ENCODE measurements at regions not wholly inside any gene's neighbourhood (a gene's known extent, or its start where the extent isn't known, plus 50 kb on each side); places are given as distances from the start of the nearest gene placed in this dataset.
A peak's percentile ranks its signal among the peaks of the same experiment; 100 is the strongest.
"Not testable (repeated sequence)": the region's sequence is repeated elsewhere in the genome, so short reads cannot be mapped to it uniquely, and the experiment has no call there.

GRCh38 chr5:18354828-18355227 lies 720.6 kb downstream of the TAF11L14 start:
- no peak for DNase-seq (ENCODE audit: low read depth)

DNA sequence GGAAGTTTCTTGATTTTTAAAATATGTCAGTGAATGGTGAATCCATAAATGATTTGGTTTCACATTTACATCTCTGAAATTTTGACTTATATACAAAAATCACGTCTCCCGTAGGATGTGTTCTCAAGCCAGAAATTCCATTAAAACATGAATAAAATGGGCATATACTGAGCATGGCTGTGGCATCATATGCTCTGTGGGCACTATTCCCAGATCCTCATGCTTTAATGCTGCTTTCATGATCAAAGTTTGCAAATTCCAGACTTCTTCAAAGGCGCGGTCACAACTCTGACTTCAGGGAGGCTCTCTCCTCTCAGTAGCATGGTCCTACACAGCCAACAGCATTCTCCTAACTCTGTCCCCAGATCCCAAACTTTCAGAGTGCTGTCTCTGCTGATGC lies 723.2 kb downstream of the TAF11L14 start:
- DNase-seq (ENCODE audit: low read depth): no peak

DNA sequence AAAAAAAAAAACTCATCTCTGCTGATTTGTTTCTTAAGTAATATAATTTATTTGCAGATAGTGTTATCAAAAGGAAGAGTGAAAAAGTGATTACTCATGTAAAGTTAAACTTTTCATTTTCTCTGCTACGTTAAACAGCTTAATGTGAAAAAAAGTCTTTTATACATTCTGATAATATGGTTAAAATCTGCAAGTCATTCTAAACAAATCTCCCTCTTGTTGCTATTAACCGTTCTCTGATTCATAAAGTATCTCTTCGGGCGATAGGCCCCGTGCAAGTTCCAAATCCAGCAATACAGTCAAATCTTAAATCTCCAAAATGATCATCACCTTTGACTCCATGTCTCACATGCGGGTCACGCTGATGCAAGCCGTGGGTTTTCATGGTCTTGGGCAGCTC lies 732.0 kb downstream of the TAF11L14 start:
- DNase-seq (ENCODE audit: low read depth): no peak

- no peak for DNase-seq (ENCODE audit: low read depth)
Observed at GRCh38 chr5:18370531-18370930, 736.3 kb downstream of the TAF11L14 start.

DNA sequence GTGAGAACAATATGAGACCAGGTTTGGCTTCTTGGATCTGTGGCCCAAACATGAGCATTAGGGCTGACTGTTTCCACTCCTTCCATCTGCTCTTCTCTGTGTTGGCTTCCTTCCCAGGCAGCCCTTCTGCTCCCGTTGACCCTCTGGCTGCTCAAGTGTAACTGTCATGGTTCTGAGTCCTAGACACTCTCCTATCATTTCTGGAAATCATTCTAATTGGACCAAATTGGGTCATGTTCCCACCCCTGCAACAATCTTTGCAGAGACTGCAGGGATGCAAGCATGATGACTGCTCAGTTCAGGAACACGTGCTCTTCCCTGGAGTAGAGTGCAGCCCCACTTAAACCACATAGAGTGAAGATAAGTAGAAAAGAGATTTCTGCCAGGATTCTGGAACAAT lies 741.4 kb downstream of the TAF11L14 start:
- DNase-seq (ENCODE audit: low read depth): no peak

GRCh38 chr5:18378066-18378465 lies 743.8 kb downstream of the TAF11L14 start:
- no peak for DNase-seq (ENCODE audit: low read depth)

GRCh38 chr5:18379189-18379588 lies 744.9 kb downstream of the TAF11L14 start:
- DNase-seq (ENCODE audit: low read depth): no peak

DNA sequence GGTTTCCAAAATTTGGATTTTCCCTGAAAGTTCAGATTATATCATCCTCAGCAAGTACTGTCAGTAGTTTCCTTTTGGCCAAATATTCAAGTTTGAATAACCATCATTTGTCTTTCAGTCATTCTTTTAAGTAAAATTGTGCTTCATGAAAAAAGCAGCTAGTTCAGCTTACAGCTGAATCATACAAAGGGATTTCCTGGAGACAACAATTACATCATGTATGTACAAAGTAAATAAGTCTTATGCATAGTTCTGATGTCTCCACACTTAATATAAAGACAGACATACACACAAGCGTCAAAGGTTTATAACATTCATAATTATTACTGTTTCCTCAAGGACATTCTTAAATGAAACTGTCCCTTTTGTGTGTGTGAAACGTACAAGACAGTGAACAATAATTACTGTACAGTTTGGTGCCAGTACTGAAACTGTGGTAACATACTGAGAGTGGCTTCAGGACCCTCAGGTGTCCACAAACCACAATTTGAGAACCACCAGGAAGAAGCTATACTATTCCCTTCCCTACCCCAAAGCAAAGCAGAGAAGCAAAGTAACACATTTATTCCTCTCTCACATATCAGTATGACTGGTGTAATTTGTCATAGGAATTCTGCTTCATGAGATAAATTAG lies 746.6 kb downstream of the TAF11L14 start:
- DNase-seq (ENCODE audit: low read depth): no peak

- DNase-seq (ENCODE audit: low read depth): peak; percentile 1
Observed at GRCh38 chr5:18393565-18394442, 759.5 kb downstream of the TAF11L14 start.

GRCh38 chr5:18394443-18394804 lies 760.2 kb downstream of the TAF11L14 start:
- no peak for DNase-seq (ENCODE audit: low read depth)

DNA sequence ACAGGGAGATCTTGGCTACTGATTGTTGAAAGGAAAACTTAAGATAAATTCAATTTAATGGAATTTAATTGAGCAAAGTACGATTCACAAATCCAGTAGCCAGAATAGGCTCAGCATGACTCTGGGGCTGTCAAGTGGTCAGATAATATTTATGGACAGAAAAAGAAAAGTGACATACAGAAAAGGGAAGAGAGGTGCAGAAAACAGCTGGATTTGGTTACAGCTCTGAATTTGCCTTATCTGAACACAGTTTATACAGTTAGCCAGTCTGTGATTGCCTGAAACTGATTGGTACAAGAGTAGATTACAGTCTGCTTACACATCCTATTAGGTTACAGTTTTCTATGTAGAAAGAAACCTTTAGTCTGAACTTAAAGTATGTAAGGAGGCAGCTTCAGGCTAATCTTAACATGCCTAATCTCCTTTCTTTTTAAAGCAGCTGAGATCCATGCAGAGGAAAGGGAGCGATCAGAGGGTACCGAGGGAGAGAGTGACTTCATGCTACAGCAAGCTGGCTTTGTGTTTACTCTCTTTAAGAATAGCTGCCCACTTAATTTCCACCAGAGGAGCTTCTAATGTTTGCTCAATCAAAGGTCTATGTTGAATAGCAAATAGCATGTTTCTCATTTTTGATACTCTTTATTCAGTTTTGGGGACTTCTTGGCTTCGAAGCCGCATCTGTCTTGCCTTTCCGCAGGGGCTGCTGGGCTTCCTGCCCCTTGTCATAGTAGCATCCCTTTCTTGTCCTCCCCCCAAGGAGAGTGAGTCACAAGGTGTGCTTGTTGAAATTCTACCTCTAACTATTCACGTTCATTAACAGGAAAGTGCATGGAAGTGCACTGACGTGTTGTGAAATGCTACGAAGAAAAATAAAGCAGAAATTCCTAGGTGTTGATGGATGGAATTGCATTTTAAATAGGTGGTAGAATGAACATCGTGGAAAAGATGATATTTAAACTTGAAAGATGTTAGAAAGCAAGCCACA lies 761.2 kb downstream of the TAF11L14 start:
- DNase-seq (ENCODE audit: low read depth): no peak

DNA sequence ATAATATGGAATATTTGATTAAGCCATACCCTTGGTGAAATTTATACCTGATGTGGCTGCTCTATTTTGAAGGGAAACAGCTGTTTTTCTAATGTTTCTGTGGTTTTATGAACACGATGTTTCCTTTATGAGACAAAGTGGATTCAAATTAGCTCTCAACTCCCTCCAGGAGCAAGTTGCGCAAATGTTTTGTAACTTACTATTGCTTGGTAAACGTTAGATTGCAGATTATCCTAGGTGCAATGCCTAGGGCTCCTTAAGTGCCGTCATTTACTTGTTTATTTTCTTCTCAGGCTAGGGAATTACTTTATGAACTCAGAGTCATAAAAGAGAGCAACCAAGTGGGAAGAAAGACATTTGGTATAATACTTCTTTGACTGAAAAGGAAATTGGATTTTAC lies 763.1 kb downstream of the TAF11L14 start:
- no peak for DNase-seq (ENCODE audit: low read depth)

GRCh38 chr5:18397891-18398290 lies 763.6 kb downstream of the TAF11L14 start:
- DNase-seq (ENCODE audit: low read depth): no peak

DNA sequence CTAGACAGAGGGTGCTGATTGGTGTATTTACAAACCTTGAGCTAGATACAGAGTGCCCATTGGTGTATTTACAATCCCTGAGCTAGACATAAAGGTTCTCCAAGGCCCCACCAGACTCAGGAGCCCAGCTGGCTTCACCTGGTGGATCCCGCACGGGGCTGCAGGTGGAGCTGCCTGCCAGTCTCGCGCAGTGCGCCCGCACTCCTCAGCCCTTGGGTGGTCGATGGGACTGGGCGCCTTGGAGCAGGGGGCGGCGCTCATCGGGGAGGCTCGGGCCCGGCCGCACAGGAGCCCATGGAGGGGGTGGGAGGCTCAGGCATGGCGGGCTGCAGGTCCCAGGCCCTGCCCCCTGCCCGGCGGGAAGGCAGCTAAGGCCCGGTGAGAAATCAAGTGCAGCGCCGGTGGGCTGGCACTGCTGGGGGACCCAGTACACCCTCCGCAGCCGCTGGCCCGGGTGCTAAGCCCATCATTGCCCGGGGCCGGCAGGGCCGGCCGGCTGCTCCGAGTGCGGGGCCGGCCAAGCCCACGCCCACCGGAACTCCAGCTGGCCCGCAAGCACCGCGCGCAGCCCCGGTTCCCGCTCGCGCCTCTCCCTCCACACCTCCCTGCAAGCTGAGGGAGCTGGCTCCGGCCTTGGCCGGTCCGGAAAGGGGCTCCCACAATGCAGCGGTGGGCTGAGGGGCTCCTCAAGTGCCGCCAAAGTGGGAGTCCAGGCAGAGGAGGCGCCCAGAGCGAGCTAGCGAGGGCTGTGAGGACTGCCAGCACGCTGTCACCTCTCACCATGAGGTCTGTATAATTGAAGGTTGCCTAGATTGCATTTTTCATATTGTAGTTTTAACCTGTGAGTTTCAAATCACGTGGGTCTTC lies 765.4 kb downstream of the TAF11L14 start:
- not testable (repeated sequence) for DNase-seq (ENCODE audit: low read depth)

GRCh38 chr5:18403141-18403540 lies 768.9 kb downstream of the TAF11L14 start:
- no peak for DNase-seq (ENCODE audit: low read depth)

DNA sequence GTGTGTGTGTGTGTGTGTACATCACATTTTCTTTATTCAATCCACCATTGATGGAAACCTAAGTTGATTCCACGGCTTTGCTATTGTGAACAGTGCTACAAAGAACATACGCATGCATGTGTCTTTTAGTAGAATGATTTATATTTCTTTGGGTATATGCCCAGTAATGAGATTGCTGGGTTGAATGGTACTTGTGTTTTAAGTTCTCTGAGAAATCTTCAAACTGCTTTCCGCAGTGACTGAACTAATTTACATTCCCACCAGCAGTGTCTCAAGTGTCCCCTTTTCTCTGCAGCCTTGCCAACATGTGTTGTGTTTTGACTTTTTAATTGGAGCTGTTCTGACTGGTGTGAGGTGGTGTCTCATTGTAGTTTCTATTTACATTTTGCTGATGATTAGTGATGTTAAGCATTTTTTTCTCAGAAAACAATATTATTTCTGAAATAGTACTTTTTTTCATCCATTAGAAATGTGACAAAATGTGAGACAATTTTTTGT lies 769.7 kb downstream of the TAF11L14 start:
- DNase-seq (ENCODE audit: low read depth): no peak

DNA sequence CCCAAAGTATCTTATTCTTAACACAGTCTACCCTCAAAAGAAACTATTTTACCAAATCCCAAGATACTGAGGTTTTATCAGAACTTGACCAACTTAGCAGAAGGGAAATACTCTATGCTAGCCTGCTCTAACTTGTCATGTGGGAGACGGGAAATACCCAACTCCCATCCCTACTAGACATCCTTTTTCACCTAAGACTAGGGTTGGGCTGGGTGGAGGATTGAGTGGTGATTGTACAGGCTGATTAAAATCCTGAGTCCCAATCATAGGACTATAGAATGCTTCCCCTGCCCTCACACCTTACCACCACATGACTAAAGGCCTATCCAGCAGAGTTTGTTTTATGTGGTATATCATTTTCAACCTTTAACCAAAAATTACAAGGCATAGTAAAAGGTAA lies 786.5 kb downstream of the TAF11L14 start:
- no peak for DNase-seq (ENCODE audit: low read depth)

DNA sequence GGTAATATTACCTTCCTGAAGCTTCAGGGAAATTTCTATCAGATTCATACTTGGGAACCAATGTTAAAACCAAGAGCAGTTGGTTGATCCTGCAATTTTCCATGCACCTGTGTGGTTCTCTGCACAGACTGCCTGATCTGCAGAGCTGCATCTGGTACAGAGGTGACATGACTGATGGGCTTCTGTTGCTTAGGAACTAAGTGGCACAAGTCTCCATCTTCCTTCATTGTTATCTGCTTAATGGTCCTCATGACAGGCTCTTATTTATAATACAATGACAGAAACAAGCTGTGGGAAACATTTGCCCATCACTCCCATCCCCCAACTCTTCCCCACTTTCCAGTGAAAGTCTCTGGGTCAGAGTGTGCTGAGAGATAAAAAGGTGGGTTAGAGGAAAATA lies 799.1 kb downstream of the TAF11L14 start:
- no peak for DNase-seq (ENCODE audit: low read depth)

DNA sequence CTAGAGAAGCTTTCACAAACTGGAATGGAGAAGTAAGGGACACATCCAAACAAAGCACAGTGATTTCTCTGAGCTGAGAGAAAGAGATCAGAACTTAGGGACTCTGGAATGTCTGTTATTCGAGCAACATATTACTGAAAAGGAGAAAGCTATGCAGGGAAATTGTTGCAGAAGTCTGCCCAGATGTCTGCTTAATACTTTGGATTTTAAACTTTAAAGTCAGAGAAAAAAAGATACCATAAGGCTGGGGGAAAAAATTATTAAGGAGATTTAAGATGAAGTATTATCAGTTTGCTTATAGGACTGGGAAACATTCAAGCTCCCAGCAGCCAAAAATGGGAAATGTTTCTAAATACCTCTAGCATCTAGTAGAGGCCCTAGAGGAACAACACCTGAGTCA lies 803.9 kb downstream of the TAF11L14 start:
- DNase-seq (ENCODE audit: low read depth): no peak

GRCh38 chr5:18455521-18455920 lies 821.3 kb downstream of the TAF11L14 start:
- DNase-seq (ENCODE audit: low read depth): no peak

- no peak for DNase-seq (ENCODE audit: low read depth)
Observed at GRCh38 chr5:18457255-18457654, 823.0 kb downstream of the TAF11L14 start.

Data from GM04503 (cell line).